ENCODE measurements at regions not wholly inside any gene's neighbourhood (a gene's known extent, or its start where the extent isn't known, plus 50 kb on each side); places are given as distances from the start of the nearest gene placed in this dataset.

DNA sequence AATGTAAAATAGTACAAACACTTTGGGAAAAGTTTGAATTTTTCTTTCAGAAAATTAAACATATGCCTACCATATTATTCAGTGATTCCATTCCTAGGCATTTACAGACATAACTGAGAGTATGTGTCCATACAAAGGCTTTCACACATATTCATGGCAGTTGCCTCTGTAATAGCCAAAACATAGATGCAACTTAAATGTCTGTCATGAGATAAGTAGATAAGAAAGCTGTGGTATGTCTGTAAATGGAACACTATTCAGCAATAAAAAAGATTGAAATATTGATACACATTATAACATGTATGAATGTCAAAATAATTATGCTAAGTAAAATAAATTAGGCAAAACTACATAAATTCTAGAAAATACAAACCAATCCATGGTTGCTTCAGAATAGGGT lies 964.5 kb upstream of the MBL2 start:
- Histone ChIP-seq H3K9me2 (replicated peaks; ENCODE audit: insufficient read depth, low read length) (peaks cover 3% of the 10 kb centered on the region; the same call in 1 of the 2 replicates), H3K36me3 (ENCODE audit: low read length) (no peaks in the 10 kb centered on the region), H3K9me3 (ENCODE audit: insufficient read depth, low read length) (no peaks in the 10 kb centered on the region), H4K20me1 (ENCODE audit: low read depth, low read length) (no peaks in the 10 kb centered on the region), H2AFZ (ENCODE audit: low read depth, low read length, severe bottlenecking) (no peak overlapping the region), H3F3A (ENCODE audit: insufficient read depth) (no peaks in the 10 kb centered on the region), H3K79me2 (ENCODE audit: insufficient read depth, low read length) (no peaks in the 10 kb centered on the region), H3K27me3 (ENCODE audit: low read length) (no peaks in the 10 kb centered on the region), H3K27ac (ENCODE audit: low read depth, low read length) (no peak overlapping the region), H3K9ac (ENCODE audit: low read length) (no peak overlapping the region), H3K4me3 (ENCODE audit: insufficient read depth, low read length, poor library complexity, severe bottlenecking) (no peak overlapping the region), H3K4me2 (ENCODE audit: low read depth, low read length, poor library complexity, severe bottlenecking) (no peak overlapping the region)
- TF ChIP-seq, protein P1, sequence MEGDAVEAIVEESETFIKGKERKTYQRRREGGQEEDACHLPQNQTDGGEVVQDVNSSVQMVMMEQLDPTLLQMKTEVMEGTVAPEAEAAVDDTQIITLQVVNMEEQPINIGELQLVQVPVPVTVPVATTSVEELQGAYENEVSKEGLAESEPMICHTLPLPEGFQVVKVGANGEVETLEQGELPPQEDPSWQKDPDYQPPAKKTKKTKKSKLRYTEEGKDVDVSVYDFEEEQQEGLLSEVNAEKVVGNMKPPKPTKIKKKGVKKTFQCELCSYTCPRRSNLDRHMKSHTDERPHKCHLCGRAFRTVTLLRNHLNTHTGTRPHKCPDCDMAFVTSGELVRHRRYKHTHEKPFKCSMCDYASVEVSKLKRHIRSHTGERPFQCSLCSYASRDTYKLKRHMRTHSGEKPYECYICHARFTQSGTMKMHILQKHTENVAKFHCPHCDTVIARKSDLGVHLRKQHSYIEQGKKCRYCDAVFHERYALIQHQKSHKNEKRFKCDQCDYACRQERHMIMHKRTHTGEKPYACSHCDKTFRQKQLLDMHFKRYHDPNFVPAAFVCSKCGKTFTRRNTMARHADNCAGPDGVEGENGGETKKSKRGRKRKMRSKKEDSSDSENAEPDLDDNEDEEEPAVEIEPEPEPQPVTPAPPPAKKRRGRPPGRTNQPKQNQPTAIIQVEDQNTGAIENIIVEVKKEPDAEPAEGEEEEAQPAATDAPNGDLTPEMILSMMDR (IDR thresholded peaks at IDR 0.05; ENCODE audit: insufficient read depth, low read length, poor library complexity, severe bottlenecking) = no peak
- TF ChIP-seq EZH2phosphoT487 (conservative IDR thresholded peaks at IDR 0.05; ENCODE audit: low read length) = no peak

DNA sequence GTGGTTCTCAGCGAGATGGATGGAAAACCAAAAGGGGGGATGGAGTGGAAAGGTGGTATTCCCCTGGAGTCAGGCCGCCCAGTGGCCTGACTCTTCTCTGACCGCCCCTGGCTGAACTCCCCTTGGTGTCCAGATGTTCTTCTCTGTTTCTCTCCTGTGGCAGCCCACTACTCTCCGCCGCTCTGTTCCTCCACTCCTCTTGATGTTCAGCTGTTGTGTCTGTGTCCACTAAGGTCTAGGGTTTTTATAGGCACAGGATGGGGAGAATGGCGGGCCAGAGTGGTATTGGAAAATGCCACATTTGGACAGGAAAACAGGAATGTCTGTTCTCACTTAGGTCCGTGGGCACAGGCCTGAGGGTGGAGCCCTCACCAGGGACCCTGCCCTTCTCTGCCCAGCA lies 954.3 kb upstream of the MBL2 start:
- no peak overlapping the region for H3K27ac ChIP-seq (ENCODE audit: low read depth, low read length)

DNA sequence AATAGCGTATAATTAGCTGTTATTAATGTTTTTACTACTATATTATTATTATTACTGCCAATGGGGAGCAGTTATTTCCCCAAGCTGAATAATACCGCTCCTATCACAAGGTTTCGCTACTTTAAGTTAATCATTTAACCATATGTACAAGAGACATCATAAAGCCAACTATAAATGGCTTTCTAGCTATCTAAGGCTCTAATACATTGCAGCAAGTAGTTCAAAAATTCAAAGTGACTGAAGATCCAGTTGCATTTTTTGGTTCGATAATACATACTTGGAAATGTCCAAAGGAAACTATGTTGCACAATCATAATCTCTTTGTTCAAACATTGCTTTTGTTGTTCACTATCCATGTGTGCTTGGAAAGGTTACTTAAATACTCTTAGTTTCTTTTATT lies 952.0 kb upstream of the MBL2 start:
- Histone ChIP-seq H3K9me2 (replicated peaks; ENCODE audit: insufficient read depth, low read length) (no peaks in the 10 kb centered on the region), H3K4me2 (ENCODE audit: low read depth, low read length, poor library complexity, severe bottlenecking) (no peak overlapping the region), H2AFZ (ENCODE audit: low read depth, low read length, severe bottlenecking) (no peak overlapping the region), H4K20me1 (ENCODE audit: low read depth, low read length) (no peaks in the 10 kb centered on the region), H3K27ac (ENCODE audit: low read depth, low read length) (no peak overlapping the region), H3K36me3 (ENCODE audit: low read length) (no peaks in the 10 kb centered on the region), H3F3A (ENCODE audit: insufficient read depth) (no peaks in the 10 kb centered on the region), H3K9ac (ENCODE audit: low read length) (no peak overlapping the region), H3K9me3 (ENCODE audit: insufficient read depth, low read length) (no peaks in the 10 kb centered on the region), H3K27me3 (ENCODE audit: low read length) (no peaks in the 10 kb centered on the region), H3K4me3 (ENCODE audit: insufficient read depth, low read length, poor library complexity, severe bottlenecking) (no peak overlapping the region), H3K79me2 (ENCODE audit: insufficient read depth, low read length) (no peaks in the 10 kb centered on the region)
- TF ChIP-seq, protein P1 (IDR thresholded peaks at IDR 0.05; ENCODE audit: insufficient read depth, low read length, poor library complexity, severe bottlenecking) = no peak
- TF ChIP-seq EZH2phosphoT487 (conservative IDR thresholded peaks at IDR 0.05; ENCODE audit: low read length) = no peak

More for the DNA sequence above, 954.3 kb upstream of the MBL2 start:
- no peaks in the 10 kb centered on the region for H3F3A ChIP-seq (ENCODE audit: insufficient read depth)
- H3K9me3 ChIP-seq (ENCODE audit: insufficient read depth, low read length) = no peaks in the 10 kb centered on the region
- no peaks in the 10 kb centered on the region for H3K9me2 ChIP-seq (replicated peaks; ENCODE audit: insufficient read depth, low read length)
- H3K4me3 ChIP-seq (ENCODE audit: insufficient read depth, low read length, poor library complexity, severe bottlenecking) = no peak overlapping the region
- no peak overlapping the region for H3K9ac ChIP-seq (ENCODE audit: low read length)
- H3K36me3 ChIP-seq (ENCODE audit: low read length) = no peaks in the 10 kb centered on the region
- no peaks in the 10 kb centered on the region for H3K79me2 ChIP-seq (ENCODE audit: insufficient read depth, low read length)
- H3K27me3 ChIP-seq (ENCODE audit: low read length) = no peaks in the 10 kb centered on the region
- no peaks in the 10 kb centered on the region for H4K20me1 ChIP-seq (ENCODE audit: low read depth, low read length)
- no peak for TF ChIP-seq EZH2phosphoT487 (conservative IDR thresholded peaks at IDR 0.05; ENCODE audit: low read length)
- TF ChIP-seq, protein P1 (IDR thresholded peaks at IDR 0.05; ENCODE audit: insufficient read depth, low read length, poor library complexity, severe bottlenecking) = no peak
- H3K4me2 ChIP-seq (ENCODE audit: low read depth, low read length, poor library complexity, severe bottlenecking) = no peak overlapping the region
- no peak overlapping the region for H2AFZ ChIP-seq (ENCODE audit: low read depth, low read length, severe bottlenecking)

Measured in SU-DHL-6 (cell line).